HL-60/S4 treated with phorbol 12-myristate 13-acetate at 8.2 ng/mL for 4 days and 3 days (cell line): ENCODE measurements at regions not wholly inside any gene's neighbourhood (a gene's known extent, or its start where the extent isn't known, plus 50 kb on each side); places are given as distances from the start of the nearest gene placed in this dataset.

ENCODE experiments used
- in situ Hi-C: fragments of 300-500 bp; cut with MboI; formaldehyde crosslinking; loops from 2 replicates; pipeline ENCODE4 v1.15.0; 2022; ENCODE audit warnings: low sequenced_read_pairs

DNA sequence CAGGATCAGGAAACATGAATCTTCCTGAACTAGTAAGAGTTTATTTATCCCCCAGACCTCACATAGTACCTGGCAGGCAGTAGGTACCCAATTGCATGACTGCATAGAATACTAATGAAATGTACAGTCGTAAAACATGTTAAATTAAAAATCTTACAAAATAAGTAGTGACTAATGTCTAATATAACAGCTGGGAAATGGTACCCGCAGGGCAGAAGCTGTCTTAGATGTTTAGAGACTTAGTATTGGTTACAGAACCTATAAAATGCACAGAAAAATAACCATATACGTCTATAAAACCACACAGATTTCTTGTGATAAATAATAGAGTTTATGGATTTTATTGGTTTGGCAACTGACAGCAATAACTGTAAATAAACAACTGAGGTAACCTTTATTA lies 139.1 kb upstream of the GMDS start:
- in situ Hi-C loops: no loop called here

DNA sequence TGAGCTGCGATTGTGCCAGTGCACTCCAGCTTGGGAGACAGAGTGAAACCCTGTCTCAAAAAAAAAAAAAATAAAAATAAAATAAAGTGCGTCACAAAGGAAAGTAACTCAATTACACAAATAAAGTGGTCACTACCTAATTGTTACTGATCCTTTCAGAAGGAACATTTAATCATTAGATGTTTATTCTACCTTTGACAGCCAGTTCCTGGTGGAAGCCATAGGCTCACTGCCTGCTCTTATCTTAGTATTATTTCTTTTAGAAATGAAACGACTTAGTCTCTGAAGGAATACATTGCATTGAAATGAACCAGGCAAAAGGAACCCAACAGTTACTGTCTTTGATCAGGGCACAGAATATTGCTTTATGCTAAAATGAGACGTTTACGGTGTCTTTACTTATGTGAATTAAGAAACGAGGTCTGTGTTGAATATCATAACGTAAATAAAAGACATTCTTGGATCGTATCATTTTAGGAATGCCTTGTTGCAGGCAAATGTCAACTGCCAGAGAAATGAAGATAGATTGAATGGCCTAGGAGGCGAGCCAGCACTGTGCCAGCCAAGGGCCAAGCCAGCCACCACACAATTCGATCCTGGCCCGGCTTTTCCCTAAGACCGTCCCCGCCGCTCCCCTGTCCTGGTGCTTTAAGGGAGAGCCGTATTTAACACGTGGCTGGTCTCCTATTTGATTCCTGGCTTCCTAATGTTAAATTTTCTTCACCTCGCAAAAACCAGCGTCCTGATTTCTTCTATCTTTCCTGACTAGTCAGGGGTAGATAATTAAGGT lies 136.7 kb upstream of the GMDS start:
- in situ Hi-C loops: no loop called here

DNA sequence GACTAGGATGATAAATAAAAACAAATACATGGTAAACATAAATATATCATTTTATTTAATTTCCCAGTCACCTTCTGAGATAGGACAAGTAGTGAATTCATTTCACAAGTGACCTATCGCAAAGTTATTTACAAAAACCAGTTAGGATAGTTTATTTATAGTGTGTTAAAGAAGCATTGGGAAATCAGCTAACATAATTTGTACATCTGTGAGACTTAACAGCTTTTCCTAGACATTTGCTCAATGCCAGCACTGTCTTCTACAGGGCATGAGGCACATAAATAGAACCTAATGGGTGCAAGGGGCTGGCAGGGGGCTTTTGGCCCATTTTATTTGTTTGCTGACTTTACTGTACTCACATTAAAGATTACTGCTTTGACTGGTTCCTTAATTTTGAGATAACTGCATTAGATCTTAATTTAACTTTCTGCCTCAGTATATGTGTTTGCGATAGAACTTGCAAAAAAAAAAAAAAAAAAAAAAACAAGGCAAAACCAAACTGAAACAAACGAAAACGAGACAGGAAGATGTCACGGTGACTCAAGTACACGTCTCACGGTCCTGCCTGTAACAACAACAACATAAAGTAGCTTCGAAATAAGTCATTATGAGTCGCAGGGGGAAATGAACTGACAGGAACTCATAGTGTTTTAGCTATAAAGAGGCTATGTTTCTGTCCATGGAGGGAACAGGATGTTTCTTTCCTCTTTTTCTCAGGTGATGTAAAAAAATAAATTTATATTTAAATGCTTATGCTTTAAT lies 133.7 kb upstream of the GMDS start:
- in situ Hi-C loops: no loop called here

DNA sequence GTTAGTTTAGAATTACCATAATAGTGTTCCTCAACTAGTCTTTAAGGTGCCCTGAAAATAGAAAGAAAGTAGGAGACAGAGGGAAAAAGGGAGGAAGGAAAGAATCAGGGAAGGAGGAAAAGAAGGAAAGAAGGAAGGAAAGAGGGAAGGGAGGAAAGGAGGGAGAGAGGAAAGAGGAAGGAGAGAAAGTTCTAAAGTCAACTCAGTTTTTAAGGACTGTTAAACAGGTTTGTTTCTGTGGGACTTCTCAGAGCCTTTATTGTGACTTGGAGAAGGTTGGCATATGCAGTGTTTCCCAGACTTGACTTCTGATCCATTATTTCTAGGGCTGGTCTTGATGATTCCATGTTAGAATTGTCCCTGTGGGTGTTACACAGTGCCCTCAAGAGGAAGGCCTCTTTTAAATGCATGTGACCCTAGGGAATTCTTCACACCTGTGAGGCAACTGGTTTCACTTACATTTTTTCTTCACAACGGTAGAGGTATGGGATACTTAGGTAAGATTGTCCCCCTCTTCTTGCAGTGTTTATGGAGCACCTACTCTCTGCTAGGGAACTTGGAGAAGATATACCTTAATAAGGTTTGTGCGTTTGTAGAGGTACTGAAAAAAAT lies 132.7 kb upstream of the GMDS start:
- in situ Hi-C loops: no loop called here

DNA sequence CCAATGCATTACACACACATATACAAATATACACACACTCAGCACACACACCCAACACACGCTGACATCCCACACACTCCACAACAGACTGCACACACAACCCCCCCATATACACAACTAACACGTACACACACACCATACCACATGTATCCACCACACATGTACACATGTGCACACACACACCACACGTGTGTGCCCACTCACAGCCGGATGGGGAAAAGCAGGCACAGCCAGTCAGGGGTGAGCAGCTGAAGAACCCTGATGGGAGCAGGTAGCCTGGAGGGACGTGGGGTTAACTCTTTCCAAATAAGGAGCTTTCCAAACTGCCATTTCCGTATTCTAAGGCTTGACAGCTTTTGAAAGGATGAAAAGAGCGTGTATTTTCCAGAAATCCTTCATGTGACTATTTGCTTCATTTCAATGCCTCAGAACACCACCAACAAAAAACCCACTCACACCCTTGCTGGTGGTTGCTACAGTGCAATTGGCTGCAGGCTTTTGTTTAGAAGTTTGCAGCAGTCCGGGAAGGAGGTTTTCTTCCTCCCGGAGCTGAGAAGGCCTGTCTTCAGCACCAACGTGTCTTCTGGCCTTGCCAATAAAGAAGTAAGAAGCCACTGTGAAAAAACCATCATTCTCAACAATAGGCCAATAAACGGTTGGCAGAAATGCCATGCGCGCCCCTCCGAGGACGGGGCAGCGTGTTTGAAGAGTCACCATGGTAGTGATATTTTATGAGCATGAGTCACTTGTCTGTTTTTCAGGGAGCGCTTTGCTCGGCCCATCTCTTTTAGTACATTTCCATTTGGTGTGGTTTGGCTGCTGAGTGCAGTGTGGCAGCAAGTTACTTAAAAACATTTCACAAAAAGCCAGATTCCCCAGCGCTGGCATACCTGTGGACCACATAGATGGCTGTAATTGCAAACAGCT lies 131.3 kb upstream of the GMDS start:
- in situ Hi-C loops: no loop called here

DNA sequence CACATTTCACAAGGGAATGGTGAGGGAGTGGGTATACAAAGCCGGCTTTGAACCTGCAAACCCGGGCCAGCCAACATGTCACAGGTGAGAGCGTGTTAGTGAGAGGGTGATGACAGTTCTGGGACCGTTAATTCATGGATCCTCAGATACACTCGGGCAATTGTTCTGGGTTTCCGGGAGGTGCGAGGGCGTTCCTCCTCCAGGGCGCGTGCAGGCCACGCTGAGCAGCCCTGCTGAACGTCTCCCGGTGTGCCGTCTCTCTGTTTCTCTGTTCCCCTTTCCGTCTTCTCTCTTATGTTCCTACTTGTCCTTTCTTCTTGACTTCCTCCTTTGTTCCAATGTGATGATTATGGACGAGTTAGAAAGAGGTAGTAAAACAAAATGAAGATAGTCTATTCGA lies 130.0 kb upstream of the GMDS start:
- in situ Hi-C loops: no loop called here

DNA sequence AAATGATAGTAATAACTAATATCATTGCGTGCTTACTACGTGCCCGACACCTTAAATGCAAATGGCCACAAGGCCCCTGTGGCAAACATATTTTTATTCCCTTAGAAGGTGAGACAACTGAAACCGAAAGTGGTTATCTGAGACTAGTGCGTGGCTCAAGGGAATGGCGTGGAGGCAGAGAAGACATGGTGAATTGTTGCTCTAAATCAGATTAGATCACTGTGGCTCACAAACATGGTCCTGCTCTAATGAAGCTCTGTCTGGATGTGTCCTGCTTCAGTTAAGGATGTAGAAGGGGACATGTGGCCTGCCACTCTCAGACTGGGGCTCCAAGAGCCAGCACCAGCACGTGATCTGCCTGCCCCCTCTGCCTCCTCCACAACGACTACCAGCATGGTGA lies 124.2 kb upstream of the GMDS start:
- in situ Hi-C loops: loop anchor here (25.0 kb wide), 1 partner anchor 782 kb away; no protein-coding TSS in a partner anchor

DNA sequence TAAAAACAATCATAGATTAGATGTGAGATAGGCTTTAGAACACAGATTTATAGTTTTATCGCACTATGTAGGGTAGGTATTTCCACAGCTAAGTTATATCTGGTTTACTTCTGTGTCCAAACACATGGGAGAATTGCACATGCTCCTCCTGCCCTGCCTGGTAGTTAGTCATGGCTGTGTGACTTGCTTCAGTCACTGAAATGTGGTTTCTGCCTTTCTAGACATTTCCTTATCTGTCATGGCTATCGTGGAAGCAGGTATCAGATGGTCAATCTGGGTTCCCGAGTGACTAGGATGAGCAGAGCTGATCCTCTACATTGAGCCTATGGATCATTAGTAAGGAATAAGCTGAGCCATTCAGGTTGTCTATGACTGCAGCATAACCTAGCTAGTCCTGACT lies 117.8 kb upstream of the GMDS start:
- in situ Hi-C loops: loop anchor here (25.0 kb wide), 1 partner anchor 776 kb away; no protein-coding TSS in a partner anchor

DNA sequence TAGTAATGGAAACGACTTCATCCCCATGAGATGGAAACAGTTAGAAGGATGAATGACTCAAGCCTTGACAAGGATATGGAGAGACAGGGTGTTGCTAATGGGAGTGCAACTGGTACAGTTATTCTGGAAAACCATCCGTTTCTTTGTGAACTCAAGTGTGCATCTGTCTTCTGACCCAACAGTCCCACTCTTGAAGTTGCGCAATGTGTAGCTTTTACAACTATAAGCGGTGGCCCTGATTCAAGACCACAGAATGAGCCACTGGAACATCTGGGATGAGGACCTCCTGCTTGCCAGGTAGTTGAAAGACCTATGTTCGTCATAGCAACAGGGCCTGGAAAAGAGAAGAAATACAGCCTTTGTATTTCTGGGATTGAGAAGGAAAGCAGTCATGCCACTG lies 115.8 kb upstream of the GMDS start:
- in situ Hi-C loops: loop anchor here (25.0 kb wide), 1 partner anchor 774 kb away; no protein-coding TSS in a partner anchor

DNA sequence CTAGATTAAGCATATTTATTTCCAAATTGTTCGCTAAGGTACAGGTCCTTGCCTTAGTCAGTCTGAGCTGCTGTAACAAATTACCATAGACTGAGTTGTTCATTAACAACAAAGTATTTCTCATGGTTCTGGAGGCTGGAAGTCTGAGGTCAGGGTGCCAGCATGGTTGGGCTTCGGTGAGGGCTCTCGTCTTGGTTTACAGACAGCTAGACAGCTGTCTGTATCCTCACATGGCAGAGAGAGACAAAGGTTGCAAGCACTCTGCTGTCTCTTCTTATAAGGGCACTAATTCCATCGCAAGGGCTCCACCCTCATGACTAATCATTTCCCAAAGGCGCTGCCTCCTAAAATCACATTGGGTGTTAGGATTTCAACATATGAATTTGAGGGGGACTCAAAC lies 115.3 kb upstream of the GMDS start:
- in situ Hi-C loops: loop anchor here (25.0 kb wide), 1 partner anchor 773 kb away; no protein-coding TSS in a partner anchor

DNA sequence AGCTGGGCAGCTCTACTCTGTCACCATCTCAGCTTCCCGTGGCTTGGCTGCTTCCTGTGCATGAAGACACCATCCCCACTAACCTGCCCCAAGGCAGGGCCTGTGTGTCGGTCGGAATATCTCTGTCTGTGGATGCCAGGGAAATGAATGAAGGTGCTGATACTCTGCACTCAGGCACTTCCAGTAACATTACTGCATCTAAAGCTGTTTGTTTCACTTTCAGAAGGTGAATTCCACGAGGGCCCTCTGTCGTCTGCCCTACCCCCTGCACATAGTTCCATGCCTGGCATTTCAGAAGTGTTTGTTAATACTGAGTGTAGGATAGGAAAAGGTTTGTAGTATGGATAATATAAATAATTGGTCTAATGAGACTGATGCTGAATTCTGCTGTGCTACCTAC lies 114.7 kb upstream of the GMDS start:
- in situ Hi-C loops: loop anchor here (25.0 kb wide), 1 partner anchor 773 kb away; no protein-coding TSS in a partner anchor

DNA sequence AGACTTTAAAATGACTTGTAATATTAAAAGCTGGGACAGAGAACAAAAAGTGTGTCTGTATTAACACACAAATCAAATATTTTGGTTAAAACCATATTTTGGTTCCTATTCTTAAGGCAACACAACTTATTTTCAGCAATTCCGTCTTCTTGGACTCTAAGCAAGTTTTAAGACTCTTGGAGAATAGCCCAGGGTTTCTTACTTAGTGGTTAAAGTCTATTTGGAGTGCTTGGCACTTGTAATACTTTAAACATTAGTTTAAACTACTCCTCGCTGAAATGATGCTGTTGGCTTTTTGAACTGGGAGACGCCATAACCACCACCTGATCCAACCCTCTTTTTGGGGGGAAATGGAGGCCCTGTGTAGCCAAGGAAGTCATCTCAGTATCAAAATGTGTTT lies 109.7 kb upstream of the GMDS start:
- in situ Hi-C loops: loop anchor here (25.0 kb wide), 1 partner anchor 768 kb away; no protein-coding TSS in a partner anchor

DNA sequence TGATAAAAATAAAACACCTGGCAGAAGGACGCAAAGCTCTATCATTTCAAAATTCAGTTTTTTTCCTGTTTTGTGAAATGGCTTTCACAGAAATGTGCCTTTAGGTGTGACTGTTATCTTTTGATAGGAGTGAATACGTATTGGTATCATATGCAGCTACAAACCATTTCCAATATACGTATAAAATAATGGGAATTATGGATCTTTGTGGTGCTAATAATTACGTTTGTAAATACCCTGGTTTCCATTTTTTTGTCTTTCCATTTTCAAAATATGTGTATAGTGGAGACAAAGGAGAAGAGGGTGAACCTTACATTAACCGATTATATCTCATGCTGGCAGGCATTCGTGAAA lies 108.7 kb upstream of the GMDS start:
- in situ Hi-C loops: loop anchor here (25.0 kb wide), 1 partner anchor 767 kb away; no protein-coding TSS in a partner anchor

DNA sequence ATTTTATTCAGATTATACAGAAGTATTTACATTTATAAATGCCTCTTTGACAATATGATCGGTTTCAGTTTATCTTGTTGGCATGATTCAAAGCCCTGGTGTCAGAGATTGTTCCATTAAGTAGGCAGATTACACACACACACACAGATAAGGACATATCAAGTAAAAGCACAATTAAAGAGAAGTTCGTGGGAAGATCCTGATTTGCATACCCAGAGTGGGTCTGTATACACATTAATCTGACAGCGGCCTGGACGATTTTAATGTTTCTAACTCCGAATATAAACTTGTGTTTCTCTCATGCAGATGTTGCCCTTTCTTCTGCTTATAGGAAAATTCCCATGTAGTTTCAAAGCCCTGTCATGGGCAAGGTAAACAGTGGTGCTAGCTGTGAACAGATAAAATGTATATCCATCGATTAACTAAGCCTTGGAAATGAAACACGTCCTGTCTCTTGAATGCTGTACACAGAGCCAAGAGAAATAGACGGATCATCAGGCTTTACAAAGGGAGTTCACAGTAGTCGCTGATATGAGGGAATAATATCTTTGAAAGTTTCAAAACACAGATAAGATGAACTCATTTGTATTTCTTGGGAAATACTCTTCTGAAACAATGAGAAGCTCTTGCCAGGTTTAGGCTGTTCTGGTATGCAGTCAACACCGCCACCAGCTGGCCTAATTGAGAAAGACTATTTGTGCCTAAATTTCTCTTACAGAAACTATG lies 108.2 kb upstream of the GMDS start:
- in situ Hi-C loops: loop anchor here (25.0 kb wide), 1 partner anchor 766 kb away; no protein-coding TSS in a partner anchor

DNA sequence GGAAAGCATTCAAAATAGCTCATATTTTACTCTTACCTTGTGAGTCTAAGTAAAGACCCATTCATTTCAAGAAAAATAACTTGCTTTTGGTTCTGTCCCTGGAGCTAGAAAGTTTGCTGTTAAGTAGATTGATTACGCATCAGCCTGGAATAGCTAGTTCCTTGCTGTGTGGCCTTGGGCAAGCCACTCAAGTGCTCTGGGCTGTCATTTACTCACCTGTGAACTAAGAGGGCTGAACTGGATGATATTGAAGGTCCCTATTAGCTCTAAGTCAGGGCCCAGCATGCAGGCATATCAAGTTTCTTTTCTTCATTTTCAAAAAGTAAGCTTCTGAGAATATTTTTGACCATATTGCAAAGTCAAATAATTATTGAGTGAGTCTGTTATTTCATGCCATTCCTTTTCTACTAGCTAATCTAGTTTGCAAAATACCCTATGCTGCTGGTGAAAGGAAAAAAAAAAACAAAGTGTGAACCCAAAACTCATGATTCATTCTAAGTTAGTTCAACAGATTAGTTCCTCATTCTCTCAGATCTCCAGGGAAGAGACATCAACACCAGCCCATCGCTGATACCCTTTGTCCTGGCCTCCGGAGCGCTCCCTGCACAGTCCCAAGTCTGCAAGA lies 106.5 kb upstream of the GMDS start:
- in situ Hi-C loops: loop anchor here (25.0 kb wide), 1 partner anchor 765 kb away; no protein-coding TSS in a partner anchor

DNA sequence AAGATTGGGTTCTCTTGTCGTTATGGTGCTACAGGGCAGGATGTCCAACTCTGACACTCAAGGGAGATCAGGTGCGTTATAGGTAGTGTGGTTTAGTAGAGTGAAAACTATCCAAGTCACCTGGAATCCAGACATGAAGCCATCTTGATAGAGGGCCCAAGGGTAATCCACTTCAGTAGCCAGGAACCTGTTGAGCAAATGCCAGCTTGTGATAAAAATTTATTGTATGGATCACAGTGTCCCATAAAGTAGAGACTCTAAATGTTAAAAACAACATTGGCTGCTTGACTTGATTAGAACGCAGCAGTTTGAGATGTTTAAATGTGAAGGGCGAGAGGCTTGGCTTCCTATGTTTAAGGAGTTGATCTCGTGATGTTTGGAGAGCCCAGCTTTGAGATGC lies 105.7 kb upstream of the GMDS start:
- in situ Hi-C loops: loop anchor here (25.0 kb wide), 1 partner anchor 764 kb away; no protein-coding TSS in a partner anchor

DNA sequence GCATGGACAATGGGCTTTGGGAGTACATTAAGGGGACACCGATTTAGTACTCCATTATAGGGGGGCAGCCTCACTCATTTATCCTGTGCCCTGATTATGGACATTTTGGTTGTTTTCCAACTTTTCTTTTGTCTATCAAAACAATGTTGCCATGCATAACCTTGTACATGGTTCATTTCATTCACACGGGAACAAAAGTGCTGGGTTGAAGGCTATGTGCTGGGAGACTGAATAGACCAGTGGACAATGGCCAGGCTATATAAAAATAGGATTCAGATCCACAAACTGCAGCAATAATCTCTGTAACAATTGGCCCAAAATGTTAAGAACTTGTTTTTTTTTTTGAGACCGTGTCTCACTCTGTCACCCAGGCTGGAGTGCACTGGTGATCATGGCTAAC lies 100.7 kb upstream of the GMDS start:
- in situ Hi-C loops: no loop called here

DNA sequence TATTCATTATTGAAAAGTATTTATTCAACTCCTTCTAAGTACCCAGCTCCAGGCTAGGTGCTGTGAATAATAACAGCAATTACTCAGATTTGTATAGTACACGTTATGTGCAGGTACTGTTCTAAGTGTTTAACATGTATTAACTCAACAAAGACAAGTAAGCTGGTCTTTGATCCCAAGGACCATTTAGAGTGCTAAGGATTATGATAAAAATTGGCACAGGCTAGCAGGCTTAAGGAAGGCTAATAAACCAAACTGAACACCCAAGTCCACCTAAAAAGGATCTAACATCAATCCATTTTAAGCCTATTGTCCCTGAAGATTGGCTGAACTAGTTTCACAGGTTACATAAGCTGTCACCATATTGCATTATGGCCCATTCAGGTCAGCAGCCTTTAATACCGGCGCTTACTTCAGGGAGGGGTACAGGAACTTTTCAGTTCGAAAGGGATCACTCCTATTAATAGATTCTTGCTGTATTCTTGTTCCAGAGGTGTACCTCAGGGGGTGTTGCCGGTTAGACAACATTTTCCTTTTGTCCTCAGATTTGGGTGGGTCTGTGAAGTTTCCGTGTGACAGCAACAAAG lies 99.0 kb upstream of the GMDS start:
- in situ Hi-C loops: no loop called here

DNA sequence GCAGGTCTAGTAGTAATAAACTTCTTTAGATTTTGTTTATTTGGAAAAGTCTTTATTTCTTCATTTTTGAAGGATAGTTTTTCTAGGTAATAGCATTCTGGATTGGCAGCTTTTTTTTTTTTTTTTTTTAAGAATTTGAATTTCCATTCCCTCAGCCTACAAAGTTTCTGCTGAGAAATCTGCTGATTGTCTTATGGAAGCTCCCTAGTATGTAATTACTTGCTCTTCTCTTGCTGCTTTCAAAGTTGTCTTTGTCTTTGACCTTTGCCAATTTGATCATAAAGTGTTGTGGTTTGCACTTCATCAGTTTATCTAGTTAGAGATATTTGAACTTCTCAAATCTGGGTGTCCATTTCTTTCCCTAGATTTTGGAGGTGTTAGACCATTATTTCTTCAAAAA lies 82.2 kb upstream of the GMDS start:
- in situ Hi-C loops: no loop called here
